ENCODE measurements at regions not wholly inside any gene's neighbourhood (a gene's known extent, or its start where the extent isn't known, plus 50 kb on each side); places are given as distances from the start of the nearest gene placed in this dataset.
"Not testable (repeated sequence)": the region's sequence is repeated elsewhere in the genome, so short reads cannot be mapped to it uniquely, and the experiment has no call there.

DNA sequence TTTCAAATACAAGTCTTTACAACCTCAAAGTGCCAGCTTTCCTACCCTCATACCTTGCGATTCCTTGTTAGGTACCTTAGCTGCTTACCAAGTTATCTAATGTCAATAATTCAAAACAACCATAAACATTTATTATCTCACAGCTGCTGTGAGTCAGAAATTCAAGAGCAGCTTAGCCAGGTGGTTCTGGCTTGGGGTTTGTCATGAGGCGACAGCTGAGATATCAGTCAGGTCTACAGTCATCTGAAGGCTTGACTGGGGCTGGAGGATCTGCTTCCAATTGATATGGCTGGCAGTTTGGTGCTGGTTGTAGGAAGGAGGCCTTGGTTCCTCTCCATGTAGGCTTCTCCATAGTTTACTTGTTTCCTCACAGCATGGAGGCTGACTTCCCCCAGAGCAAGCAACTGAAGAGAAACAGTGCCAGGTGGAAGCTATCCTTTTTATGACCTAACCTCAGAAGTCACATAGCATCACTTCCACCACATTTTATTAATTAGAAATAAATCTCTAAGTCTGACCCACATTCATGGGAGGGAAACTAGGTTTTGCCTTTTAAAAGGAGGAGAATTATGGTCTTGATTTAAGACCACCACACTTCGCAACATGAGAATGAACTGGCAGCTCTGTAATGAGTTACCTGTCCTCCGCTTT, 103.3 kb upstream of the FGGY start:
- no peak for DNase-seq

DNA sequence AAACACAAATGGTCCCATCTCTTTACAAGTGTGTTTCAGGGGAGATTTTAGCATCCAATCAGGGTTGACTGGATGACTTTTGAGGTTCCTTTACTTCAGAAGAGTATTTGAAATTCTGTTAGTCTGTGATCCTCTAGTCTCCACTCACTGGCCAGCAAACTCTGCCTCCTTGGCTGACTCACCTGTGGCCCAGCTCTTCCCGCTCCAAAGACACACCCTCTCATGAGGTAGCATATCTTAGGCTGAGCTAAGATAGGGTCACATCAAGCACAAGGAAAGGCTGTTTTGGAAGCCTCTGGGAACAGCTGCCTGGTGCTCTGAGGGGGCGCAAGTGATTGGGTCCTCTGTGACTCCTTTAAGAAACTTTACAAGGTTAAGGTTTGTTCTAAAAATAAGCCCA, 102.3 kb upstream of the FGGY start:
- DNase-seq = no peak

DNA sequence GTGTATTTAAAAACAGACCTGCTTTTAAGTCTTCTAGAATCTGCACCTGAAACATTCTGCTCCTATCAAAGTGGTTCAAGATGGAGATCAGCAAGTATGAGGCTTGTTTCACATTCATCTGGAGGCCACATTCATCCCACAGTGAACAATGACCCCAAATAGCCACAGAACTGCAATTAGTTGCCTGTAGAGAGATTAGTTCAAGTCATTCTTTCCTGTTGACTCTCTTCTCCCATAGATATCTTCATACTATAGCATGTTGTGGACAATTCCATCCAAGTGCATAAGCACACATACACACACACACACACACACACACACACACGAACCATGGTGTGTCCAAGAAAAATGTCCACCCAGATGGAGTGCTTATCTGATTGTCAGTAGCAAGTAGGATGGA, 101.7 kb upstream of the FGGY start:
- no peak for DNase-seq

DNA sequence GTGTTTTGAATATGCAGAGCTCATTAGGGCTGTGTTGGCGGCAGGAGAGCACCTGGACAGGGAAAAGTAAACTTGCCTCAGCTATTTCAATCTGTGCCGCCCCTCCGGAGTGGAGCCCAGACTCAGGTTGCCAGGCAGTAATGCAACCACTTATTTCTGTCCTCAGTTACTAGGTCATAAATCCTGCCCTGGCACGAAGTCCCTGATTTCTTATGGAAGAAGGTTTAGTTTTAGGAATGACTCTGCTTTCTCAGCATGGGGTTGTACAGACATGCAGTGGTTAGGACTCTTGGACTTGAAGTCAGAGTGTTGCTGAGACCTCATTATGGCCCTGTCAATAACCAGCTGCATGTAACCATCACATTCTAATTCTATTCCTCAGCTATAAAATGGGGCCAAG, 98.3 kb upstream of the FGGY start:
- DNase-seq = no peak

DNA sequence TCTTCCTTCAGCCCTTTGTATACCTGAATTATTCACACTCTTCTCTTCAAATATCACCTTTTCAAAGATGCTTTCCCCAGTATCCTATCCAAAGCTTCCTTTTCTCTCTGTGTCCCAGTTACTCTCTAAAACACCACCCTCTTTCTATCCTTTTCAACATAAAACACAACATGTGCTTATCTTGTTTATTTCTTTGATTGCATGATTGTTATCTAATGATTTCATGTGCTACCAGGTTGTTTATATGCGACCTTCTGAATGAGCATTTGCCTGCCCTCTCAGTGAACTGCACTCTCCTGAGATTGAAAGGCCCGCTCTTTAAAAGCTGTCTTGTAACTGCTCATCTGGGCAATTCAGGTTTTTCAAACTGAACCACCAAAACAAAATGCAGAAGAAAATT, 97.7 kb upstream of the FGGY start:
- no peak for DNase-seq

DNA sequence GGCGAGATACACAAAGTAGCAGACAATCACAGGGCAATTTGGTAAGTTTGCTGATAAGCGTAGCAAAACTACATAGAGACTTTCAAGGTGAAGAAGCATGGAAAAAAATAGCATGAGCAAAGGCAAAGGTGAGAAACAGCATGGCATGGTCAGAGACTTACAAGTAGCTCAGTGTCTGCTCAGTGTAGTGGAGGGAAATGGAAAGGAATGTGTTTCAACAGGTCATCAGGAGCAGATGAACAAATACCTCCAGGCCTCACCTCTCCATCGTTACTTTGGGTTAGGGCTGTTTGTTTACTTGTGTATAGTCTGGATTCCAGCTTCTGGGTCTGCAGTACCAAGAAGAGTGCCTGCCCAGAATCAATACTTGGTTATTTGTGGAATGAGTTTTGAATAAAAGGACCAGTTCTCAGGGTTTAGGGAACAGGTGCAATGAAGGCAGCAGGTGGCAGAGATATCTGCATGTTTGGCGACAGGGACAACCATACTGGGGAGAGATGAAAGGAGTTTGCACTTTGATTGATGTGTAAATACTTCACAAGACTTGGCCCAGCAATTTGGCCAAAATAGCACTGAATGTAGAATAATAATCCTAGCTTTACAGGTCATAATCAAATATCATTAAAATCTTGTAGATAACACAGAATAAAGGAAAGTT, 97.0 kb upstream of the FGGY start:
- DNase-seq = no peak

DNA sequence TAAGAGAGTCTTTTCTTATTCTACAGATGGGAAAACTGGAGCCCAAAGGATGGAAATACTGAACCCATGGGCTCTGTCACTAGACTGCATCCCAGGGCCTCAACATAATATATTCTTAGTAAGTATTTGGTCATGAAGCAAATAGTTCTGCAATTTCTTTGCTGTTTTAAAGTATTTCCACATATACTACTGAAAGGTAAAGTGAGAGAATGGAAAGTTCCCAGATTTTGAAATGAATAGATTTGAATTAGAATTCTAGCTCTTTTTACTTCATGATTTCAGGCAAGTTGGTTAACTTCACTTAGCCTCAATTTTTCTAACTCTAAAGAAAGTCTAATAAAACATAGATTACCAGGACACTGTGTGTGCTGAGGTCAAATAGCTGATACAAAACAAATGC, 95.6 kb upstream of the FGGY start:
- DNase-seq = no peak

DNA sequence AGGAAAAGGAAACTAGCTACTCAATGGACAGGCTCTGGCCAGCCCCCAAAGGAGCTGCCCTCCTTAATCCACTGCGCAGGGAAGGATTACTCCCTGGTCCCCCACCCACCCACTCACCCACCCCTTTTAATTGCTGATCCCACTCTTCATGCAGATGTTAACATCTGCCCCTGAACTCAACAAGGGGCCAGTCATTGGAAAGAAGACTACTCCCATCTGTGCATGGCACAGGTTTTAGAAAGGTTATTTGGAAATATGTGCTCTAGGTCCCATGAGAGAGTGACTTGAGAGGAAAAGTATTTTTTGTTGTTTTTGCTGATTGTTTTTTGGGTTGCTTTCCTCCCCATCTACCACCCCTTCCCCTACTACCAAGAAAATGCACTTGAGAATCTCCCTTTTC, 94.4 kb upstream of the FGGY start:
- DNase-seq = no peak

DNA sequence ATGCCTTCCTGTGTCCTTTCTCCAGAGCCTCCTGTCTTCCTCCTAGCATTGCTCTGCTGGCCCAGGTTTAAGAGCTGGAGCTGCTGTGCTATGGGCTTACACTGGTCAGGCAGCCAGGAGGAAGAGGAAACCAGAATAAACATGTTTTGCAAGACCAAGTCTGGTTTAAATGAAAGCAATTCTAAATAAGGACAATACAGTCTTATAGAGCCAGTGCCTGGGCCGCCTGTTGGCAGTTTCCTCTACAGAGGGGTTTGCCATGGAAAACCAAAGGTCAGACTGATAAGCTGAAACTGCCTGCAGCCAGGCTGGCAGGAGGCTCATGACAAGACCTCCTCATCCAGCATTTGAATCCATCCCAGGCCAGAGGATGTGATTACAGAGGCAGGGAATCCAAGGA, 92.9 kb upstream of the FGGY start:
- no peak for DNase-seq

DNA sequence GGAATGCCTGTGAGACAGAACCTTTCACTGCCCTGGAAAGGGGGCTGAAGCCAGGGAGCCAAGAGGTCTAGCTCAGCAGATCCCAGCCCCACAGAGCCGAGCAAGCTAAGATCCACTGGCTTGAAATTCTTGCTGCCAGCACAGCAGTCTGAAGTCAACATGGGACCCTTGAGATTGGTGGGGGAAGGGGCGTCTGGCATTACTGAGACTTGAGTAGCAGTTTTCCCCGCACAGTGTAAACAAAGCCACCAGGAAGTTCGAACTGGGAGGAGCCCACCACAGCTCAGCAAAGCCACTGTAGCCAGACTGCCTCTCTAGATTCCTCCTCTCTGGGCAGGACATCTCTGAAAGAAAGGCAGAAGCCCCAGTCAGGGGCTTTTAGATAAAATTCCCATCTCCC, 90.3 kb upstream of the FGGY start:
- not testable (repeated sequence) for DNase-seq

DNA sequence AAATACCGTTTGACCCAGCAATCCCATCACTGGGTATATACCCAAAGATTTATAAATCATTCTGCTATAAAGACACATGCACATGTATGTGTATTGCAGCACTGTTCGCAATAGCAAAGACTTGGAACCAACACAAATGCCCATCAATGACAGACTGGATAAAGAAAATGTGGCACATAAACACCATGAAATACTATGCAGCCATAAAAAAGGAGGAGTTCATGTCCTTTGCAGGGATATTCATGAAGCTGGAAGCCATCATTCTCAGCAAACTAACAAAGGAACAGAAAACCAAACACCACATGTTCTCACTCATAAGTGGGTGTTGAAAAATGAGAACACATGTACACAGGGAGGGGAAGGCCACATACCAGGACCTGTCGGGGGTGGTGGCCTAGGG, 86.5 kb upstream of the FGGY start:
- not testable (repeated sequence) for DNase-seq

DNA sequence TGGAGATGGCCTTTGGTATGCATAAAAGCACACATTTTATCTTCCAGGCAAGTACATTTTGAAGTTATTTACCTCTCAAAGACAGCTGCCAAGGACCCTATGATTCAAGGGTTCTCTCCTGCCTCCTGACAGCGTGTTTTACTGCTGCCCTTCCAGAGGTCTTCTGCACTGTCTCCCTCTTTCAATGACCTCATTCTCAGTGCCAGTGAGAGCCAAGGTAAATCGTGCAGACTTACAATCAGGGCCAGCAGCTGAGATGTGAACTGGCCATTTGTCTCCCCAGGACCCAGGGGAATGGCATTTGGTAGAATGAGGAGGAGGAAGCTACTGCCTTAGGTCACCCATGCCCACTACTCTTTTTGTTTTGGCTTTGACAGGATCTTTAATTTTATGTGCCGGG, 84.2 kb upstream of the FGGY start:
- no peak for DNase-seq

DNA sequence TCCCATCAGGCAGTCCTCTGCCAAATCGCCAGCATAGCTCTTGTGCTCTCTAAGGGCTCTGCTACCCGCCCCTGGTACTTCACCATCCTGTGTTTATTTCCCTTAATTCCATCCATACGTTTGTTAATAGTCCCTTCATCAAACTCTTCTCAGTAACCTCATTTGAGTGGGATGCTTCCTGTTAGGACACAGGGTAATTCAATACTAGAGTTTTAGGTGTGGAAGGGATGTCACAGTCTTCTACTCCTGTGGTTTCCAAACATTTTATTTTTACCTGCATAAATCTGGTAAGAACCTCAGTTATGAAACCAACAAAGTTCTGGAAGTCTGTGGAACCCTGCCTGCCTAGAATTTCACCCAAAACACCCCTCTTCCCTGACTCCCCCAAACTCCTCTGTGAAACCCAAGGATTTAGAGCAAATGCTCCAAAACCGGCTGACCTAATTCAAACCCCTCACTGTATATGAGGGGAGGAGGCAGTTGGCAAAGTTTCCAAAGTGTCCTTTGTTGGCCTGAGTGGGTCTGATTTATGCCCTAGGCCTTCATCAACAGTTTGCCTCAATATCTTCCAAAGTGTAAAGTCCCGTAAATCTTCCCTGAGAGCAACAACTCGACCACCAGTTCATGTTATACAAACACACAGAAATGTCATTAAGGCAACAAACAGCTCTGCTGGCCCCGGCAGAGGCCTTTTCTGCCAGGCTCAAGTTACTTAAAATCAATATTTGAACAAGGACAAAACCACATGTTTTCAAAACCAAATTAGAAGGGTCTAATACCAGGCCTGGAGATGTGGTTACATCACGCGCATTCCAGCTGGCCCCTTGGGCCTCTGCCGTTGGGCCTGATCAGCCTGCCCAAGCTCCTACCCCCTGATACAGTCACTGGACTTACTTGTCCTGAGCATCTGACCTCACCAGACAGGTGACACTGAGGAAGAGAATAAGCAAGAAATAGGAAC, 82.4 kb upstream of the FGGY start:
- DNase-seq = no peak

DNA sequence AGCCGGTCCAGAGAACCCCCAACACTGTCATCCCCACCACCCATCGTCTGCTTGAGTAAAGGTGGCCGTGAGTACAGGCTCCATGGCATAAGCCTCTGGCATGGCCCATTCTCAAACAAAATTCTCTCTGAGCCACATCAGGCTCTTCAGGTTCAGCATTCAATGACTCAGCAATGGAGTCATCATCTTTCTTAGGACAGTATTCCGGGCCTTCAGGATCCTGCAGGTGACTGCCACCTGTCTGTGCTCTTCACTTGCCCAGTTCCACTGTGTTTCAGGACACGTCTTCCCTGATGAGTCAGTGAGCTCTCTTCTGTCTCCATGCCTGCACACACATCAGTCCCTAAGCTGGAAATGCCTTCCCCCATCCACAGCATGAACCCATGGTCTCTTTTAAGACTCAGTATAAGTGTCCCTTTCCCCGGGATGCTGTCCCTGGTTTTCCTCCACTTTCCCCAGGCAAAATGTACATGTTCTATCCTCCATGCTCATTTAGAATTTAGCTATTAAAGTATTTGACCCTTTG, 81.1 kb upstream of the FGGY start:
- no peak for DNase-seq

DNA sequence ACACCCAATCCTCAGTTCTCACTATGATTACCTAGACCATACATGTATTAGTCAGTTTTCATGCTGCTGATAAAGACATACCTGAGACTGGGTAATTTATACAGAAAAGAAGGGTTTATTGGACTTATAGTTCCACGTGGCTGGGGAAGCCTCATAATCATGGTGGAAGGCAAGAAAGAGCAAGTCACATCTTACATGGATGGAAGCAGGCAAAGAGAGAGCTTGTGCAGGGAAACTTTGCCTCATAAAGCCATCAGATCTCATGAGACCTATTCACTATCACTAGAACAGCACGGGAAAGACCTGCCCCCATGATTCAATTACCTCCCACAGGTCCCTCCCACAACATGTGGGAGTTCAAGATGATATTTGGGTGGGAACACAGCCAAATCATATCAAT, 79.5 kb upstream of the FGGY start:
- not testable (repeated sequence) for DNase-seq

DNA sequence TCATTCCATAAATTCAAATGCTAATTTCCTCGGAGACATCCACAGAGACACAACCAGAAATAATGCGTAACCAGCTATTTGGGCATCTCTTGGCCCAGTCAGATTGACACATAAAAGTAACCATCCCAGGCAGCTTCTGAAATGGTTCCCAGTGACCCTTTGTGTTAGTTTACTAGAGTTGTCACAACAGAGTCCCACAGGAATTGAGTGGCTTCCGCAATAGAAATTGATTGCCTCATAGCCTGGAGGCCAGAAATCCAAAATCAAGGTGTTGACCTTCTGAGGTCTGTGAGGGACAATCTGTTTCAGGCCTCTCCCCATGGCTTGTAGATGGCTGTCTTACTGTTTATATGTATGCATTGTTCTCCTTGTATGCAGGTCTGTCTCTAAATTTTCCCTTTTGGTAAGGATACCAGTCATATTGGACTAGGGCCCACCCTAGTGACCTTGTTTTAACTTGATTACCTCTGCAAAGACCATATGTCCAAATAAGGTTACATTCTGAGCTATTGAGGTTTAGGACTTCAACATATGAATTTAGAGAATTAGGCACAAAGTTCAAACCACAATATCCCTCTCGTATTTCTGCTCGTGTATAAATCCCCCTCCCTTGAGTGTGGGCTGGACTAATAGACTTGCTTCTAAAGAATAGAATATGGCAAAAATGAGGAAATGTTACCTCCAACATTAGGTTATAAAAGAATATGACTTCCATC, 78.2 kb upstream of the FGGY start:
- DNase-seq = no peak

DNA sequence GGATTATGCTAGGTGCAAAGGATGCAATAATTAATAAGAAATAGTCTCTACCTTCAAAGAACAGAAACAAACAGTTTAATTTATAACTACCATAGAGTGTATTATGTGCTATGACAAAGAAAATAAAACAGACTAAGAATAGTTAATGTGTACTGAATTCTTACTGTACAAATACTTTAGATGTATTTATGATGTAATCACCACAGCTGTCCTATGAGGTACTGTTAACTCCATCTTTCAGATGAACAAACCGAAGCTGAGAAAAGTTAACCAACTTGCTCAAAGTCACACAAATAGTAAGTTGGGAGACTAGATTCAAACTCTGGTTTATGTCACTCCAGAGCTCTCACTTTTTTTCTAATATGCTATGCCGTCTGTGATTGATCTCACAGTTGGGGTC, 77.0 kb upstream of the FGGY start:
- no peak for DNase-seq

DNA sequence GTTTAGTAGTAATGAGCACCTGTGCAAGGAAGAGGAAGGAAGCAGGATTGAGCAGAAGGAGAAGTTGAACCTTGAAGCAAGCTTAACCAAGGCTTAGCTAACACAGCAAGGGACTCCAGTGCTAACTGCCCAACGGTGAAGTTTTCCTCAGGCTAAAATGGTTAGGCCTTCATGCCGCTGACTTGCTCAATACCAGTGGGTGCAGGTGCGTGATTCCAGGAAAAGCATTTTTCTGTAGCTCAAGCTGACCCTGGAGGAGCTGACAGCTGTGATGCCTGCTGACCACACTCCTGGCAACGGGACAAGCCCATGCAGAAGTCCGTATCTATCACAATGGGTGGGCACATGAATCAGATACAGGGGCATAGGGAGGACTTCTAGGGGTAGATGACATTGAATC, 76.5 kb upstream of the FGGY start:
- no peak for DNase-seq

DNA sequence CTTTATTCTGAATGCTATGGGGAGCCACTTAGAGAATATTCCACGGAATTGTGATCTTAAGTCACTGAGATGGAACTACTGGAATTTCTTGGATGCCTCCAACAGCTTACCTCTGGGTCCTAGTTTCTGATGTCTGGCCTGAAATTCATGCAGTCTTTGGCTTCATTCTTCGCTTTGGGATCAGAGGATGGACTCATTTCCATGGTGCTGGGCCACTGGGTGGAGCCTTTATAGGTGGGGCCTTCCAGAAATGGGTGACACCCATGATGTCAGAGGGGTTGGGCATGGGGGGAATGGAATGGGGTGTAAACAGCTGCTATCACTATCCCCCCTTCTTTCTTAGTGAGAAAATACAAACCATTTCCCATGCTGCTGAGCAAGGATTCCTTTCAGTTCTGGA, 73.7 kb upstream of the FGGY start:
- DNase-seq = no peak

DNA sequence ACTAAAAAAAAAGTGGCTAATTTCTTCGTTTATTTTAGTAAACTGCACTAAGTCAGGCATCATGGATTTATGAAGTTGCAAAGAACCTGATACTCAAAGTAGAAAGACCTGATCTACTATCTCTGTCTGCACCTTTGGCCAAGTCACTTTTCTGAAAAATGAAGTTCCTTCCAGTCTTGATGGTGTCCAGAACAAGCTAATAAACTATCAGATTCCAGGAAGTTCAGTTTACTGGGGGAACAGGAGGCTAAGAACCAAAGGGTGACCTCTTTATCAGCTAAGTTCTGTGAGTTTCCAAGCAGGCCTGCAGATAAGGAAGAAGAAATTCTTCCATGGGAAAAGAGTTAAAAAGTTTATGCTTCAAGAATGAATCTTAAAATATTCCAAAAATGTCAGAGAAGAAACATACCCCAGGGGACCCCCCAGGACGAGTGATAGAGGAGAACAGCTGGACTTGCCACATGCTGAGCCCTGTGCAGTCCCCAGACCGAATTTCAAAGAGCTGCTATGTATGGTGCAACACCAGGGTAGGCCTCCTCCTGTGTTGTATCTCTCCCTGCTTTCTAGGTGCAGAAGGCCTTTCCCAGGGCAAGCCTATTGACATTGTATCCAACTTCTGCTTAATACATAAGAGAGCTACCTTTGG, 72.8 kb upstream of the FGGY start:
- DNase-seq = no peak

DNA sequence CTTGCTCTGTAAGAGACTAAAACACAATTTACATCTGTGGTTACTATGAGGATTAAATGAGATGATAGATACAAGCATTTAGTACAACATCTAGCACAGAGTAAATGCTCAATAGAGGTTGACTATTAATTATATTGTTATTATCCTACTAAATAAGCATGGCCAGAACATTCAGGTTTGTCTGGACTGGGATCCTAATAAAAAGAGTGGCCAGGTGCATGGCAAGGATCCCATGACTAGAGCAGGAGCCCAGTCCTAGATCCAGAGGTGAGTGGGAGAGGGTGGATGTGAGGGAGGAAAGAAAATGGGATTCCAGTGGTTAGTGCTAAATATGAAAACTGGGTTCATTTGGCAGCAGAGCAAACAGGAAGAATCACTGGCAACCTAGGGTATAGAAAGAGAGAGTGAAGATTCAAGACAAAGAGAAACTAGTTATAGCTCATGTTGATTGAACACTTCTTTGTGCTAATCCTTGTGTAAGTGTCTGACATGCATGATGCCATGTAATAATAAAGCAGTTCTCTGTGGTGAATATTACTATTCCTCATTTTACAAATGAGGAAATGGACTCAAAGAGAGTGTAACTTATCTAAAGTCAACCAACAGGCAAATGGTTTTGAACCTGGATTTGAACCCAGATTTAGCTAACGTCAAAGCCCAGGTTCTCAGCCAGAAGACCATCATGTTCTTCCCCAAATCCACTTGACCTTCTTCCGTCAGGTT, 71.1 kb upstream of the FGGY start:
- DNase-seq = no peak

DNA sequence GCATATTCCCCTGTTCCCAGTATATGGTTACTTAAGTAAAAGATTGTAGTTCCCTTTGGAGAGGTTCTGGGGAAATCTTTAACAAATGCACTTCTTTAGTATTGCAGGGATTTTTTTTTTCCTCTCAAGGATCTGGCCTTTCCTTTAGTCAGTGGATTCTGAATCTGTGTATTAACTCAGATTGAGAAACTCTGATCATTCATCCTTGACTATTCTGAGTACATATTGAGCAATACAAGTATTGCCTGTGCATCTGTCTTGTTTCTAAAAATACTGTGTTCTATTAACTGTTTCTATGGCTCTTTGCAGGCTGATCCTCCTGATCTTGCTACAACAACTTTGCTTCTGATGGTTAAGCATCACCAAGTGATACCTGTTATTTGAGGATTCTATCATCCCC, 67.8 kb upstream of the FGGY start:
- no peak for DNase-seq
